HepG2 (cell line): ENCODE measurements at regions not wholly inside any gene's neighbourhood (a gene's known extent, or its start where the extent isn't known, plus 50 kb on each side); places are given as distances from the start of the nearest gene placed in this dataset.

Source experiments
- ATAC-seq: fragments of 200-7000 bp; cut with Tn5 transposase; 3 replicates; pipeline ENCODE4 v1.9.1; 2020; ENCODE audit warnings: mild to moderate bottlenecking, moderate library complexity
- BruUV-seq: library from RNA; stranded (reverse); fragments of 400-500 nt; replicated peaks from 2 replicates; lab custom pipeline; 2021; lab: Mats Ljungman, UMichigan
- CTCF ChIA-PET: fragments of 300-600 bp; formaldehyde crosslinking; extraction: SDS; loops from one replicate; lab custom pipeline; 2021; ENCODE audit warnings: low total read pairs, inconsistent platforms, low intra/inter-chr PET ratio; lab: Yijun Ruan, JAX
- POLR2A ChIA-PET: fragments of 350-600 bp; sonication (Branson Sonifier 250); formaldehyde crosslinking; loops from one replicate; lab custom pipeline; 2020; ENCODE audit warnings: antibody characterized with exemption, inconsistent platforms; lab: Yijun Ruan, JAX
- DNase-seq: peaks from one replicate; pipeline ENCODE4 v3.0.0-alpha.2; 2015; ENCODE audit warnings: low spot score
- FAIRE-seq: peaks from 3 replicates; lab custom pipeline; 2011; peaks lifted over from hg19 to GRCh38; lab: Jason Lieb, UNC
- H2AFZ ChIP-seq: one replicate; pipeline ENCODE4 v1.6.1; 2011; ENCODE audit warnings: low read length, inconsistent platforms
- H3K27ac ChIP-seq: fragments of 300-600 bp; 3 replicates; pipeline ENCODE4 v1.8.0; 2011; ENCODE audit warnings: mixed run types, mild to moderate bottlenecking, mixed read lengths, low read length, inconsistent platforms; ENCODE audit not compliant: insufficient read depth; ENCODE audit errors: extremely low read length
- H3K27me3 ChIP-seq, 2 experiments: fragments of 200-600 bp in 1 of 2; 2 replicates in 1 of 2; 3 replicates in 1 of 2; pipeline versions ENCODE4 v1.6.0 to v1.8.0; 2011; ENCODE audit warnings: low read length in 2 of 2, mild to moderate bottlenecking in 2 of 2, moderate library complexity in 2 of 2, inconsistent platforms in 1 of 2; ENCODE audit not compliant: insufficient read depth in 2 of 2, control insufficient read depth in 1 of 2
- H3K36me3 ChIP-seq, 2 experiments: fragments of 200-600 bp in 1 of 2; replicated peaks in 1 of 2; 2 replicates in 1 of 2; 3 replicates in 1 of 2; pipeline versions ENCODE4 v1.5.1 to v1.8.0; 2011; ENCODE audit warnings: low read length in 2 of 2, inconsistent platforms in 1 of 2; ENCODE audit not compliant: insufficient read depth in 2 of 2, control insufficient read depth in 1 of 2
- H3K4me1 ChIP-seq: 2 replicates; pipeline ENCODE4 v1.5.1; 2012; ENCODE audit warnings: low read length, inconsistent platforms; ENCODE audit not compliant: insufficient read depth
- H3K4me2 ChIP-seq: 2 replicates; pipeline ENCODE4 v1.6.0; 2011; ENCODE audit warnings: low read depth, low read length, inconsistent platforms
- H3K4me3 ChIP-seq, 3 experiments: fragments of 200-600 bp in 1 of 3; sonication (generic), shearing (Covaris generic) in 1 of 3; replicated peaks in 1 of 3; 2 replicates each; pipeline ENCODE4 v1.5.1; 2011 to 2016; ENCODE audit warnings: low read length in 3 of 3, inconsistent platforms in 2 of 3, low read depth in 2 of 3, mild to moderate bottlenecking in 2 of 3, control low read depth in 1 of 3, mixed read lengths in 1 of 3; ENCODE audit not compliant: insufficient read depth in 1 of 3
- H3K79me2 ChIP-seq: one replicate; pipeline ENCODE4 v1.6.1; 2011; ENCODE audit warnings: low read length, inconsistent platforms; ENCODE audit not compliant: insufficient read depth
- H3K9ac ChIP-seq: 2 replicates; pipeline ENCODE4 v1.6.0; 2011; ENCODE audit warnings: mild to moderate bottlenecking, low read depth, low read length, inconsistent platforms; ENCODE audit not compliant: insufficient read depth
- H3K9me3 ChIP-seq: 2 replicates; pipeline ENCODE4 v1.5.1; 2012; ENCODE audit warnings: mild to moderate bottlenecking, low read length
- H4K20me1 ChIP-seq: 2 replicates; pipeline ENCODE4 v1.6.0; 2011; ENCODE audit warnings: inconsistent platforms, mild to moderate bottlenecking, low read length, moderate library complexity; ENCODE audit not compliant: insufficient read depth
- CC2D1A ChIP-seq: sonication (generic); formaldehyde crosslinking; IDR thresholded peaks from 2 replicates; pipeline ENCODE4 v1.8.1; 2023; ENCODE audit warnings: mild to moderate bottlenecking, missing genetic modification reagents
- FOXO1 ChIP-seq: sonication (generic); formaldehyde crosslinking; IDR thresholded peaks from 2 replicates; pipeline ENCODE4 v1.4.0; 2020; ENCODE audit warnings: missing genetic modification reagents
- JUN ChIP-seq: sonication (generic); formaldehyde crosslinking; IDR thresholded peaks from 2 replicates; pipeline ENCODE4 v1.4.0; 2020; ENCODE audit warnings: mild to moderate bottlenecking, missing genetic modification reagents
- KLF12 ChIP-seq: sonication (generic); formaldehyde crosslinking; IDR thresholded peaks from 2 replicates; pipeline ENCODE4 v1.4.0; 2020; ENCODE audit warnings: missing genetic modification reagents, borderline replicate concordance
- NKX3-1 ChIP-seq: sonication (generic); formaldehyde crosslinking; IDR thresholded peaks from 2 replicates; pipeline ENCODE4 v1.5.0; 2020; ENCODE audit warnings: missing genetic modification reagents
- PHF20 ChIP-seq: sonication (generic); formaldehyde crosslinking; IDR thresholded peaks from 2 replicates; pipeline ENCODE4 v1.5.0; 2020; ENCODE audit warnings: mild to moderate bottlenecking, missing genetic modification reagents
- SRY ChIP-seq: sonication (generic); formaldehyde crosslinking; IDR thresholded peaks from 2 replicates; pipeline ENCODE4 v1.8.0; 2022; ENCODE audit warnings: mild to moderate bottlenecking, missing genetic modification reagents
- U2AF1 ChIP-seq: fragments of 200-400 bp; formaldehyde crosslinking; optimal IDR thresholded peaks from 2 replicates; pipeline ENCODE3; 2017; ENCODE audit warnings: mild to moderate bottlenecking, low read depth, low read length
- ZNF256 ChIP-seq: sonication (generic); formaldehyde crosslinking; conservative IDR thresholded peaks from 2 replicates; pipeline ENCODE4 v1.4.0; 2020; ENCODE audit warnings: missing genetic modification reagents
- ZNF280B ChIP-seq: sonication (generic); formaldehyde crosslinking; IDR thresholded peaks from 2 replicates; pipeline ENCODE4 v1.5.0; 2020; ENCODE audit warnings: missing genetic modification reagents, mild to moderate bottlenecking, borderline replicate concordance
- ZNF7 ChIP-seq: IDR thresholded peaks from 2 replicates; pipeline ENCODE4 v1.6.1; 2016; ENCODE audit warnings: missing biosample characterization, missing genetic modification reagents
- ZNF770 ChIP-seq: sonication (generic); formaldehyde crosslinking; IDR thresholded peaks from 2 replicates; pipeline ENCODE4 v1.5.0; 2020; ENCODE audit warnings: mild to moderate bottlenecking, missing genetic modification reagents
- ZNF777 ChIP-seq: sonication (generic); formaldehyde crosslinking; IDR thresholded peaks from 2 replicates; pipeline ENCODE4 v1.4.0; 2020; ENCODE audit warnings: missing genetic modification reagents
- WGBS: methylation state at CpG from one replicate; pipeline ENCODE4 v1.1.6; 2017; ENCODE audit warnings: low lambda C conversion rate; 5-methylcytosine and 5-hydroxymethylcytosine counted together
- in situ Hi-C: cut with HindIII; loops from 2 replicates; pipeline ENCODE4 v1.10.0; 2017; ENCODE audit warnings: low pct_unique_long_range_greater_than_20kb; ENCODE audit not compliant: extremely low pct_ligation_motif_present
- intact Hi-C: fragments of 100-400 bp; cut with micrococcal nuclease; formaldehyde crosslinking; loops from one replicate; pipeline ENCODE4 v1.10.0; 2022; ENCODE audit not compliant: unreplicated experiment
- TF ChIP-seq, protein P1 (sequence below): sonication (generic); formaldehyde crosslinking; IDR thresholded peaks from 2 replicates; pipeline ENCODE4 v1.5.0; 2020; ENCODE audit warnings: mild to moderate bottlenecking, low read depth, missing genetic modification reagents, borderline replicate concordance
- TF ChIP-seq, protein P2 (sequence below): sonication (generic); formaldehyde crosslinking; IDR thresholded peaks from 2 replicates; pipeline ENCODE4 v1.4.0; 2020; ENCODE audit warnings: missing genetic modification reagents
- TF ChIP-seq, protein P3 (sequence below): sonication (generic); formaldehyde crosslinking; IDR thresholded peaks from 2 replicates; pipeline ENCODE4 v1.4.0; 2020; ENCODE audit warnings: mild to moderate bottlenecking, missing genetic modification reagents

DNA sequence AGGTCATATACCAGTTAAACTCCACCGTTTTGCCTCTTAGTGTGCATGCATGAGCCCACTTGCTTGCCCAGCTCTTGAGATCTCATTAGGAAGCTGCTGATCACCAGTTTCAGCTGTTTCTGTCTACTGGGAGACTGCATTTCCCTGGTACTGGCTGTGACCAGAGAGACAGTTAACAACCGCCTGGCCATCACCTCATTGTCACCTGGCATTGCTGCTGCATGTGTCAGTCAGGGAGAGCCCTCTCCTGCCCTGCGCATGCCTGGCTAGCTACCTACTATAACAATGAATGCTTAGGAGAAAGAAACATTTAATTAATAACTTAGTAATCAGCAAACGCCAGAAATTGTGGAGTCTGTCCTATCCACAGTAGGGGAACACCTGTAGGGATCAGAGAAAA lies 265.8 kb upstream of the CYRIA start (continued):
- TF ChIP-seq ZNF280B (CRISPR knock-in tag) (no peak), ZNF256 (CRISPR knock-in tag) (no peak), NKX3-1 (CRISPR knock-in tag) (no peak)
- TF ChIP-seq, protein P1, sequence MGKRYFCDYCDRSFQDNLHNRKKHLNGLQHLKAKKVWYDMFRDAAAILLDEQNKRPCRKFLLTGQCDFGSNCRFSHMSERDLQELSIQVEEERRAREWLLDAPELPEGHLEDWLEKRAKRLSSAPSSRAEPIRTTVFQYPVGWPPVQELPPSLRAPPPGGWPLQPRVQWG (CRISPR knock-in tag) = no peak

DNA sequence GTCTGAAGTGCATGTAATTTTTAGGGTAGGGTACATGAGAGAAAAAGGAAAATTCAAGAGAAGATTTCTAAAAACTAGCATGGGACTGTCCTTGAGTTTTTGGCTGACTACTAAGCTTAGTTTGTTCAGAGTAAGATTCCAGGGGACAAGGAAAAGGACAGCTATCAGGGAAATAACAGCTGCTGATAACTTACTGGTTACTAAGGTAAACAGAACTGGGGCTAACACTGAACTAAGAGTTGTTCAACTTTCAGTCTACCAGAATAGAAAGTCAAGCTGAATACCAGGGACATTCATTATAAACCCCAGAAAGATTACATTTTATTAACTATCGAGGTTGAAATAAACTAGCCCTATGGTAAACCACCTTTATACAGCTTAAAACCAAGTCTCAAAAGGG lies 261.8 kb upstream of the CYRIA start:
- Histone ChIP-seq H3K4me1 (no peaks in the 10 kb centered on the region), H4K20me1 (no peaks in the 10 kb centered on the region), H3K4me3 (no peak overlapping the region), H3K4me2 (no peak overlapping the region), H3K27ac (no peak overlapping the region), H3K9ac (no peak overlapping the region), H2AFZ (no peak overlapping the region), H3K9me3 (0 out of 2 replicates have a peak, but pooled peaks cover 7% of the 10 kb centered on the region), H3K36me3 (no peaks in the 10 kb centered on the region), H3K27me3 (no peaks in the 10 kb centered on the region), H3K79me2 (no peaks in the 10 kb centered on the region)
- ChIA-PET CTCF (no interaction called here), POLR2A (no interaction called here)
- ATAC-seq (no peak), FAIRE-seq (no peak), DNase-seq (no peak)
- TF ChIP-seq, protein P2, sequence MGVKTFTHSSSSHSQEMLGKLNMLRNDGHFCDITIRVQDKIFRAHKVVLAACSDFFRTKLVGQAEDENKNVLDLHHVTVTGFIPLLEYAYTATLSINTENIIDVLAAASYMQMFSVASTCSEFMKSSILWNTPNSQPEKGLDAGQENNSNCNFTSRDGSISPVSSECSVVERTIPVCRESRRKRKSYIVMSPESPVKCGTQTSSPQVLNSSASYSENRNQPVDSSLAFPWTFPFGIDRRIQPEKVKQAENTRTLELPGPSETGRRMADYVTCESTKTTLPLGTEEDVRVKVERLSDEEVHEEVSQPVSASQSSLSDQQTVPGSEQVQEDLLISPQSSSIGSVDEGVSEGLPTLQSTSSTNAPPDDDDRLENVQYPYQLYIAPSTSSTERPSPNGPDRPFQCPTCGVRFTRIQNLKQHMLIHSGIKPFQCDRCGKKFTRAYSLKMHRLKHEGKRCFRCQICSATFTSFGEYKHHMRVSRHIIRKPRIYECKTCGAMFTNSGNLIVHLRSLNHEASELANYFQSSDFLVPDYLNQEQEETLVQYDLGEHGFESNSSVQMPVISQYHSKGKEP (CRISPR knock-in tag) = no peak
- no peak for TF ChIP-seq FOXO1
- no peak for TF ChIP-seq KLF12 (CRISPR knock-in tag)
- no peak for TF ChIP-seq SRY (CRISPR knock-in tag)
- TF ChIP-seq U2AF1 = no peak
- TF ChIP-seq JUN (CRISPR knock-in tag) = no peak
- TF ChIP-seq PHF20 (CRISPR knock-in tag) = no peak
- no peak for TF ChIP-seq ZNF777 (CRISPR knock-in tag)
- no peak for TF ChIP-seq ZNF770
- no peak for TF ChIP-seq CC2D1A (CRISPR knock-in tag)
- TF ChIP-seq ZNF7 = no peak
- TF ChIP-seq, protein P3, sequence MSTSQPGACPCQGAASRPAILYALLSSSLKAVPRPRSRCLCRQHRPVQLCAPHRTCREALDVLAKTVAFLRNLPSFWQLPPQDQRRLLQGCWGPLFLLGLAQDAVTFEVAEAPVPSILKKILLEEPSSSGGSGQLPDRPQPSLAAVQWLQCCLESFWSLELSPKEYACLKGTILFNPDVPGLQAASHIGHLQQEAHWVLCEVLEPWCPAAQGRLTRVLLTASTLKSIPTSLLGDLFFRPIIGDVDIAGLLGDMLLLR (CRISPR knock-in tag) = no peak
- in situ Hi-C loops = no loop called here
- no TSS peak for BruUV-seq
- WGBS = 0% methylated on average over 1 of the region's 1 CpG
- intact Hi-C loops = no loop called here
